CD4-positive, alpha-beta T cell treated with Interleukin-2 at 100 ng/mL for 4 hours (primary cell): ENCODE measurements at regions not wholly inside any gene's neighbourhood (a gene's known extent, or its start where the extent isn't known, plus 50 kb on each side); places are given as distances from the start of the nearest gene placed in this dataset.
"Not testable (repeated sequence)": the region's sequence is repeated elsewhere in the genome, so short reads cannot be mapped to it uniquely, and the experiment has no call there.

Experiments
- DNase-seq: peaks from one replicate; pipeline ENCODE4 v3.0.0-alpha.2; 2020; ENCODE audit warnings: low spot score

DNA sequence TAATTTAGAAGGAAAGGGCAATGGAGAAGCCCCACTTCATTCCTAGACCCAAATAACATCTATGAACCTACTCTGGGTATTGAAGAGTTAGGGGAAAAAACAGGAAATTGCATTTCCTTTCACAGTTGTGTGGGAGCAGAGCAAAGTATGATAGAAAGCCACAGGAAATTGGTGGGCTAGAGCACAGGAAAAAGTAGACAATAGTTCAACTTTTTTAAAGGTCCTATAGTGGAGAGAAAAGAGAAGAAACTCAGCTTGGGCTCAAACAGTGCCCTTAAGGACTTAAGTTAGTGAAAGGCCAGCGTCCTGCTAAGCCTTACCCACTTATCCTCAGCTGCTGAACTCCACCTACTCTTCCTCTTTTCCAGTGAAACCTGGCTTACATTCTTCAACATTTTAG is 258.1 kb downstream of the DPY19L2 start:
- no peak for DNase-seq

- no peak for DNase-seq
These were observed 255.8 kb upstream of the AVPR1A start for GRCh38 chr12:63406781-63407180.

DNA sequence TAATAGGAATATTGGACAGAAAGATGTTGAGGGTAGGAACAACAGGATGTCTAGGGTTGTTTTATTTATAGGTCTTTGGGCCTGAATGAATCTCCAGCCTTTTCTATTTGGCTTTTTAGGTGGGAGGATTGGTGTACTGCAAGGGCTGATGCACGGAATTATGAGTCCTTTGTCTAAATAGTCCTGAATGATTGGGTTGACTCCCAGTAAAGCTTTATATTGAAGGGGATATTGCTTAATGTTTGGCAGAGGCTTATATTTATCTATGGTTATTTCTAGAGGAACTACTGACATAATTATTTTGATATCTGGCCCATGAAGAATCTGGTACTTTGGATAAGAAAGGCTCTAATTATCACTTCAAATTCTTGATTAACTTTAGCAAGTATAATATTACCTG is 253.6 kb upstream of the AVPR1A start:
- no peak for DNase-seq

DNA sequence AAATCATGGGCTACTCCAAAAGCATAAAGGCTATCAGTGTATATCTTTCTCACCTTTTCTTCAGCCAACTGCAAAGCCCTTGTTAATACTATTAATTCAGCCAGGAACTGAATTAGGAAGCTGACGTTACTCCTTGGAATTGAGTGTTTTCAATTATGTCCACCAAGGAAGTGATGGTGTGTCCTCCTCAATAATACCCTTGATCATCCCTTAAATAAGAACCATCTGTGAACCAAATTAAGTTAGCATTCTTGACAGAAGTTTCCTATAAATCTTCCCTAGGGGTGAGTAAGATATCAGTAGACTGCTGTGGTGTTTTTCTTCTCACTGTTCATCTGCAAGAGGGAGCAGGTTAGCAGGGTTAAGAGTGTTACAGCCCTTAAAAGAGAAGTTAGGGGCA is 252.3 kb upstream of the AVPR1A start:
- DNase-seq = no peak

DNA sequence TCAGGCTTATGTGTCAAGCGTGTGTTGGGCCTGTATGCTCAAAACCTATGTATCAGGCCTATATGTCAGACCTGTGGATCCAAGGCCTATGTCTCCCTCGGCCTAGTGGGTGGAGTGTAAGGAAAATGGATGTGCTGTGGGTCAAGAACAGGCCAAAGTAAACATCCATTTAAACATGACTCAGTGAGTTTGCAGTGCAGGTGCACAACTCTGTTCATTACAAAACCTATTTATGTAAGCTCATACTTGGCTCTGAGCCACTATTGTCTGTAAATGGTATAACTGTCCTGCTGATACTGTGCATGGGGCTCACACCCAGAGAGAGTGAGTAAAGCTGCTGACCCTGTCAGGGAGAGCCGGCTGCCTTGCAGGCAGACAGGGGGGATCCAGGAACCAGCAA is 249.7 kb upstream of the AVPR1A start:
- no peak for DNase-seq

- DNase-seq = no peak
These were observed 249.3 kb upstream of the AVPR1A start for GRCh38 chr12:63400318-63400717.

DNA sequence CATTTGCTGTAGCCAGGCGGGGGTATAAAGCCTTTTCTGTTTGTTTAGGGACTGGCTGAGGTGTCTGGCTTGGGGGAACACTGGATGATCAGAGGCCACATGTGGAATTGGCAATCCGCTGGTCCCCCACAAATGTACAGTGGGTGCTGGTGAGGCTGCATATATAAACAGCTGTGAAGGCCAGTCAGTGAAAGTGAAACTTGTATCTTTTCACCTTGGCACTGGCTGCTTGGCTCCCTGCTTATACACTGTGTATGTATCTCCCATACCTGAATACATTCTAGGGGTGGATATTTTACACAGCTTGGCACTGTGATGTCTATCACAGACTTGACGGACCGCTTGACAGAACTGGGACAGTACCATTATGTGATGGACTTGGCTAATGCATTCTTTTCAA is 246.8 kb upstream of the AVPR1A start:
- no peak for DNase-seq

- DNase-seq = no peak
These were observed 245.1 kb upstream of the AVPR1A start for GRCh38 chr12:63396135-63396534.

DNA sequence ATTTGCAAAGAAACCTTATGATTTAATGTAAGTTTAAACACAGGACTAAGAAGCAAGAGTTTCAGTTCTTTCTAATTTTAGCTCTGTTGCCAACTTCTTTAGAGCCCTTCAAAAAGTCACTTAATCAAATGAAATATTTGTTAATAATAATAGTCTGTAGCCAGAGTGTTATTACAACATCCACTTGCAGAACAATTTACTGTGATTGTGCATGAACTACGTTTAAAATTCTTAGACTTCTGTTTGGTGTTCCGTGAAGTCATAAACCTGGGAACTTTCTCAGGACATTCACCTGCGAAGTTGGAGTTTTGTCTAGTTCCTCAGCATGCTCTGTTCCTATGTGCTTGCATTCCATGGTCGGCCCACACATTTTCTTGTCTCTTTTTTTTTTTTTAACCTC is 244.0 kb upstream of the AVPR1A start:
- no peak for DNase-seq

GRCh38 chr12:63394349-63394748 is 243.3 kb upstream of the AVPR1A start:
- no peak for DNase-seq

GRCh38 chr12:63389211-63389610 is 238.2 kb upstream of the AVPR1A start:
- DNase-seq = no peak

GRCh38 chr12:63387771-63388170 is 236.8 kb upstream of the AVPR1A start:
- no peak for DNase-seq

- no peak for DNase-seq
These were observed 231.9 kb upstream of the AVPR1A start for GRCh38 chr12:63382930-63383329.

GRCh38 chr12:63362791-63363190 is 211.8 kb upstream of the AVPR1A start:
- no peak for DNase-seq

GRCh38 chr12:63362166-63362565 is 211.2 kb upstream of the AVPR1A start:
- DNase-seq = no peak

GRCh38 chr12:63354969-63355368 is 204.0 kb upstream of the AVPR1A start:
- no peak for DNase-seq

GRCh38 chr12:63353559-63353958 is 202.6 kb upstream of the AVPR1A start:
- no peak for DNase-seq

- DNase-seq = no peak
These were observed 200.4 kb upstream of the AVPR1A start for GRCh38 chr12:63351370-63351769.

DNA sequence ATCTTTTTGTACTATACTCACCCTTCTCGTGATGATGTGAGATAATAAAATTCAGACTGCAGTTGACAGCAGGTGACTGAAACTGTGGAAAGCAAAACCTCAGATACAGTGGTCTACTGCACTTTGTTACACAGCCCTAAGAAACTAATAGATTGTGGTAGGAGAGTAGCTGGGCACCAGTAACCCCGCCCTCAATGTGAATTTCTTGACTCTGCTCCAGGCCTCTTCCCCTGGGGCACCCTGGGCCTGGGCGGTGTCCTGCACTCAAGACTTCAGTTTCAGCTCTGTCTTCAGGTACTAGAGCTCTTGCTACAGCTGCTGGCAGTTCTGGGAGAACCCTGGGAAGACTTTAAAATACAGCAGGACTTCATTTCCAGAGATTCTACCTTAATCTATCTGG is 197.6 kb upstream of the AVPR1A start:
- DNase-seq = no peak

DNA sequence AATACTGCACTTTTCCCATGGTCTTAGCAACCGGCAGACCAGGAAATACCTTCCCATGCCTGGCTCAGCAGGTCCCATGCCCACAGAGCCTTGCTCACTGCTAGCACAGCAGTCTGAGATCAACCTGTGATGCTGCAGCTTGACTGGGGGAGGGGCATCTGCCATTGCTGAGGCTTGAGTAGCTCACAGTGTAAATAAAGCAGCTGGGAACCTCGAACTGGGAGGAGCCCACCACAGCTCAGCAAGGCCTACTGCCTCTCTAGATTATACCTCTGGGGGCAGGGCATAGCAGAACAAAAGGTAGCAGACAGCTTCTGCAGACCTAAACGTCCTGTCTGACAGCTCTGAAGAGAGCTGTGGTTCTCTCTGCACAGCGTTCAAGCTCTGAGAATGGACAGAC is 186.2 kb upstream of the AVPR1A start:
- not testable (repeated sequence) for DNase-seq

GRCh38 chr12:63326260-63326659 is 175.3 kb upstream of the AVPR1A start:
- no peak for DNase-seq

DNA sequence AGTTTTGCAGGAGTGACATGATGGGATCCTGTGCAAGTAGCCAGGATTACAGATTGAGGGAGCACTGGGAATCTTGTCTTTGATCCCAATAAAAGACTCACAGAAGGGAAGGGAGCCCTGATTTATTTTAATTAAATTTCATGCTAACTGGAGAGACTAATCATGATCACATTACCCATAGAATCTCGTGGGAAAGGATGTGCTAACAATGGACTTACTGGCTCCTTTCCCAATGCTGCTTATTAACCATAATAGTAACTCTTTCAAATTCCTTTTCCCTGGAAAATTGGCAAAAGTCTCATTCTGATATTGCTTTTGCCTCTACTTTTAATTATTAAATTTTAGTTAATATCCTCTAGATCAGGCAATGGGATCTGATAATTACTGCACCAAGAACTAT is 174.8 kb upstream of the AVPR1A start:
- no peak for DNase-seq

GRCh38 chr12:63323942-63324341 is 172.9 kb upstream of the AVPR1A start:
- no peak for DNase-seq

DNA sequence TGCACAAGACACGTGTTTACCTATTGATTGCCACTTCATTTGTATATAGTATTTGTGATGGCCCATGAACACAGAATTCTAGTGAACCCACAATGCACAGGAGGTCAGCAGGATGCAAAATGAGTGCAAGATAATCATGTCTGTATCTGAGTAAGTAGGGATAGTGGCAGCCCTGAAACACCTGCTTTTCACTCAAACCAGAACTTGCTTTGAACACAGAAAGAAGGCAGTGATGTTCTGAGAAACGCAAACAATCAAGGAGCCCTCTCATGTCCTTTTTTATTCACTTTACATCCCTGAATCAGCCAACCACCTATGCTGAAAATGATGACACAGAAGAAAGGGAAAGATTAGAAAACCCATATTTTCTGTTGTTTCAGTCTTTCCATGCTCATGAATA is 170.4 kb upstream of the AVPR1A start:
- no peak for DNase-seq

DNA sequence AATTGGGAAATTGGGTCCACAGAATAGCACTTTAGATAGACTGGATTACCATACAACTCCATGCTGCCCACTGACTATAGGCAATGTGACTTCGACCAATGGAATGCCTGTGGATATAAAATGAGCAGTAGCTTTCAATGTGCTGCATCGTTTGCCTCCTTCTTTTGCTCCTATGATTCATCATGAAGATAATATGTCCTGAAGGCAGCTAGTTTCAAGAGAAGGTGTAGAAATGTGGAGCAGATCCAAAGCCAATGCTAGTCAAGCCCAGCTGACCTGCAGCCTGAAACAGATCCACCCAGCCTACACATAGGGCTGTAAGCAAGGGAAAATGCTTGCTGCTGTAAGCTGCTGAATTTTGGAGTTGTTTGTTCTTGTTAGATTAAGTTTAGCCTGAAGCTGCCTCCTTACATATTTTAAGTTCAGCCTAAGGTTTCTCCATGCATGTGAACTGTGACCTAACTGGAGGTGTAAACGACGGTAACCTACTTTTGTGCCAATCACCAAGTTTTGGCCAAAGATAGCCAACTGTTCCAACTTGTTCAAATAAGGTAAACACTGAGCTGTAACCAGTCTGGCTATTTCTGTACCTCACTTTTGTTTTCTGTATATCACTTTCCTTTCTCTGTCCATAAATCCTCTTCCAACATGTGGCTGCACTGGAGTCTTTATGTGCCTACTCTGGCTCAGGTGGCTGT is 169.1 kb upstream of the AVPR1A start:
- no peak for DNase-seq
